SK-N-SH (cell line): ENCODE measurements at regions not wholly inside any gene's neighbourhood (a gene's known extent, or its start where the extent isn't known, plus 50 kb on each side); places are given as distances from the start of the nearest gene placed in this dataset.

Source experiments
- CTCF ChIA-PET: fragments of 300-600, 350-600 bp; formaldehyde crosslinking; extraction: SDS; loops from one replicate; lab custom pipeline; 2021; lab: Yijun Ruan, JAX
- POLR2A ChIA-PET: fragments of 350-600 bp; sonication (Branson Sonifier 250); formaldehyde crosslinking; extraction: SDS; loops from one replicate; lab custom pipeline; 2020; ENCODE audit warnings: antibody characterized with exemption, inconsistent platforms; lab: Yijun Ruan, JAX
- DNase-seq: peaks from one replicate; pipeline ENCODE4 v3.0.0; 2012
- H2AFZ ChIP-seq: fragments of 200-600 bp; sonication (generic); 2 replicates; pipeline ENCODE4 v1.8.1; 2016; ENCODE audit warnings: antibody characterized with exemption, mild to moderate bottlenecking, low read depth
- H3F3A ChIP-seq: fragments of 200-600 bp; sonication (generic); replicated peaks from 2 replicates; pipeline ENCODE3; 2016; ENCODE audit warnings: antibody characterized with exemption, mild to moderate bottlenecking; ENCODE audit not compliant: insufficient read depth
- H3K27ac ChIP-seq, 2 experiments: fragments of 200-500 bp in 1 of 2; fragments of 200-600 bp in 1 of 2; sonication (Bioruptor generic) in 1 of 2; sonication (generic), shearing (Covaris generic) in 1 of 2; 2 replicates each; pipeline versions ENCODE4 v1.5.1 to v1.6.1; 2014 to 2016; ENCODE audit warnings: low read depth in 2 of 2, inconsistent platforms in 1 of 2, low read length in 1 of 2, mild to moderate bottlenecking in 1 of 2, mixed read lengths in 1 of 2
- H3K27me3 ChIP-seq: fragments of 200-600 bp; sonication (generic), shearing (Covaris generic); 2 replicates; pipeline ENCODE4 v1.6.1; 2016; ENCODE audit warnings: mixed run types; ENCODE audit not compliant: insufficient read depth
- H3K36me3 ChIP-seq, 2 experiments: fragments of 200-500 bp in 1 of 2; fragments of 200-600 bp in 1 of 2; sonication (Bioruptor generic) in 1 of 2; sonication (generic) in 1 of 2; replicated peaks in 1 of 2; 2 replicates each; pipeline versions ENCODE3 to v1.5.1; 2014 to 2016; ENCODE audit warnings: low read length in 1 of 2, mild to moderate bottlenecking in 1 of 2; ENCODE audit not compliant: insufficient read depth in 2 of 2, control insufficient read depth in 1 of 2
- H3K4me1 ChIP-seq, 2 experiments: fragments of 200-500 bp in 1 of 2; fragments of 200-600 bp in 1 of 2; sonication (Bioruptor generic) in 1 of 2; sonication (generic), shearing (Covaris generic) in 1 of 2; 2 replicates each; pipeline versions ENCODE4 v1.5.1 to v1.6.1; 2014 to 2016; ENCODE audit warnings: low read depth in 1 of 2, low read length in 1 of 2, mixed run types in 1 of 2; ENCODE audit not compliant: insufficient read depth in 2 of 2, control insufficient read depth in 1 of 2
- H3K4me2 ChIP-seq: fragments of 200-600 bp; sonication (generic), shearing (Covaris generic); 2 replicates; pipeline ENCODE4 v1.6.1; 2017; ENCODE audit warnings: mixed run types
- H3K4me3 ChIP-seq, 2 experiments: fragments of 200-500 bp in 1 of 2; fragments of 200-600 bp in 1 of 2; sonication (Bioruptor generic) in 1 of 2; sonication (generic), shearing (Covaris generic) in 1 of 2; 2 replicates each; pipeline versions ENCODE4 v1.5.1 to v1.8.1; 2014 to 2016; ENCODE audit warnings: low read depth in 2 of 2, inconsistent platforms in 1 of 2, low read length in 1 of 2, mild to moderate bottlenecking in 1 of 2, mixed read lengths in 1 of 2, moderate library complexity in 1 of 2
- H3K79me2 ChIP-seq: fragments of 200-600 bp; sonication (generic); 2 replicates; pipeline ENCODE4 v1.8.1; 2017; ENCODE audit warnings: mild to moderate bottlenecking; ENCODE audit not compliant: insufficient read depth
- H3K9ac ChIP-seq: fragments of 200-600 bp; sonication (generic); 2 replicates; pipeline ENCODE4 v1.6.1; 2017; ENCODE audit warnings: mixed run types
- H3K9me2 ChIP-seq: fragments of 200-600 bp; sonication (generic); 2 replicates; pipeline ENCODE4 v1.6.1; 2017; ENCODE audit warnings: mixed run types
- H3K9me3 ChIP-seq: fragments of 200-600 bp; sonication (generic); 2 replicates; pipeline ENCODE4 v1.6.1; 2017; ENCODE audit warnings: mixed run types, mild to moderate bottlenecking, moderate library complexity
- H4K20me1 ChIP-seq: fragments of 200-600 bp; sonication (generic); 2 replicates; pipeline ENCODE4 v1.6.1; 2017; ENCODE audit warnings: mild to moderate bottlenecking, mixed run types; ENCODE audit not compliant: insufficient read depth
- ELF1 ChIP-seq: IDR thresholded peaks from 2 replicates; pipeline ENCODE4 v1.4.0; 2012
- GATA2 ChIP-seq: sonication (generic); formaldehyde crosslinking; IDR thresholded peaks from 2 replicates; pipeline ENCODE4 v1.5.0; 2020; ENCODE audit warnings: mild to moderate bottlenecking, missing genetic modification reagents
- JUND ChIP-seq: IDR thresholded peaks from 2 replicates; pipeline ENCODE4 v1.4.0; 2012
- NRF1 ChIP-seq: IDR thresholded peaks from 2 replicates; pipeline ENCODE4 v1.6.1; 2012; ENCODE audit warnings: low read depth, mild to moderate bottlenecking, low read length
- TAF1 ChIP-seq: IDR thresholded peaks from 2 replicates; pipeline ENCODE4 v1.6.1; 2012; ENCODE audit warnings: low read depth, mild to moderate bottlenecking, low read length, moderate library complexity, borderline replicate concordance
- USF2 ChIP-seq: fragments of 150-350 bp; IDR thresholded peaks from 2 replicates; pipeline ENCODE4 v1.6.1; 2017; ENCODE audit warnings: antibody characterized with exemption, low read length, low read depth, borderline replicate concordance
- YY1 ChIP-seq: IDR thresholded peaks from 2 replicates; pipeline ENCODE4 v1.4.0; 2012; ENCODE audit warnings: low read depth, mild to moderate bottlenecking
- WGBS: methylation state at CpG from one replicate; pipeline ENCODE4 v1.1.6; 2017; ENCODE audit warnings: low lambda C conversion rate; 5-methylcytosine and 5-hydroxymethylcytosine counted together
- TF ChIP-seq, protein P1 (sequence below): IDR thresholded peaks from 2 replicates; pipeline ENCODE4 v1.4.0; 2012; ENCODE audit warnings: low read depth, borderline replicate concordance
- TF ChIP-seq, protein P2 (sequence below): IDR thresholded peaks from 2 replicates; pipeline ENCODE4 v1.6.1; 2012; ENCODE audit warnings: mild to moderate bottlenecking, low read depth, low read length, moderate library complexity

GRCh38 chr4:154999950-155000578, 208.4 kb upstream of the NPY2R start:
- H3F3A ChIP-seq: no peaks in the 10 kb centered on the region
- no peaks in the 10 kb centered on the region for H3K79me2 ChIP-seq
- ChIA-PET CTCF (interaction anchor here (1.6 kb wide), 1 partner anchor 190 kb away, joined by 4 read pairs; no protein-coding TSS in a partner anchor), POLR2A (no interaction called here)
- H4K20me1 ChIP-seq: no peaks in the 10 kb centered on the region
- no peaks in the 10 kb centered on the region for H3K9me3 ChIP-seq
- no peaks in the 10 kb centered on the region for H3K9me2 ChIP-seq
- 0 out of 4 replicates have a peak, but pooled peaks cover 0 to 4% of the 10 kb centered on the region in 2 experiments for H3K4me1 ChIP-seq
- no peak overlapping the region for H3K4me3 ChIP-seq
- H3K27ac ChIP-seq: no peak overlapping the region
- H3K9ac ChIP-seq: no peak overlapping the region
- DNase-seq: no peak
- no peaks in the 10 kb centered on the region for H3K36me3 ChIP-seq
- H2AFZ ChIP-seq: no peak overlapping the region
- H3K27me3 ChIP-seq: no peaks in the 10 kb centered on the region
- TF ChIP-seq ELF1 (no peak), YY1 (no peak), JUND (no peak), TAF1 (no peak)
- TF ChIP-seq, protein P1, sequence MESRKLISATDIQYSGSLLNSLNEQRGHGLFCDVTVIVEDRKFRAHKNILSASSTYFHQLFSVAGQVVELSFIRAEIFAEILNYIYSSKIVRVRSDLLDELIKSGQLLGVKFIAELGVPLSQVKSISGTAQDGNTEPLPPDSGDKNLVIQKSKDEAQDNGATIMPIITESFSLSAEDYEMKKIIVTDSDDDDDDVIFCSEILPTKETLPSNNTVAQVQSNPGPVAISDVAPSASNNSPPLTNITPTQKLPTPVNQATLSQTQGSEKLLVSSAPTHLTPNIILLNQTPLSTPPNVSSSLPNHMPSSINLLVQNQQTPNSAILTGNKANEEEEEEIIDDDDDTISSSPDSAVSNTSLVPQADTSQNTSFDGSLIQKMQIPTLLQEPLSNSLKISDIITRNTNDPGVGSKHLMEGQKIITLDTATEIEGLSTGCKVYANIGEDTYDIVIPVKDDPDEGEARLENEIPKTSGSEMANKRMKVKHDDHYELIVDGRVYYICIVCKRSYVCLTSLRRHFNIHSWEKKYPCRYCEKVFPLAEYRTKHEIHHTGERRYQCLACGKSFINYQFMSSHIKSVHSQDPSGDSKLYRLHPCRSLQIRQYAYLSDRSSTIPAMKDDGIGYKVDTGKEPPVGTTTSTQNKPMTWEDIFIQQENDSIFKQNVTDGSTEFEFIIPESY: no peak
- TF ChIP-seq, protein P2, sequence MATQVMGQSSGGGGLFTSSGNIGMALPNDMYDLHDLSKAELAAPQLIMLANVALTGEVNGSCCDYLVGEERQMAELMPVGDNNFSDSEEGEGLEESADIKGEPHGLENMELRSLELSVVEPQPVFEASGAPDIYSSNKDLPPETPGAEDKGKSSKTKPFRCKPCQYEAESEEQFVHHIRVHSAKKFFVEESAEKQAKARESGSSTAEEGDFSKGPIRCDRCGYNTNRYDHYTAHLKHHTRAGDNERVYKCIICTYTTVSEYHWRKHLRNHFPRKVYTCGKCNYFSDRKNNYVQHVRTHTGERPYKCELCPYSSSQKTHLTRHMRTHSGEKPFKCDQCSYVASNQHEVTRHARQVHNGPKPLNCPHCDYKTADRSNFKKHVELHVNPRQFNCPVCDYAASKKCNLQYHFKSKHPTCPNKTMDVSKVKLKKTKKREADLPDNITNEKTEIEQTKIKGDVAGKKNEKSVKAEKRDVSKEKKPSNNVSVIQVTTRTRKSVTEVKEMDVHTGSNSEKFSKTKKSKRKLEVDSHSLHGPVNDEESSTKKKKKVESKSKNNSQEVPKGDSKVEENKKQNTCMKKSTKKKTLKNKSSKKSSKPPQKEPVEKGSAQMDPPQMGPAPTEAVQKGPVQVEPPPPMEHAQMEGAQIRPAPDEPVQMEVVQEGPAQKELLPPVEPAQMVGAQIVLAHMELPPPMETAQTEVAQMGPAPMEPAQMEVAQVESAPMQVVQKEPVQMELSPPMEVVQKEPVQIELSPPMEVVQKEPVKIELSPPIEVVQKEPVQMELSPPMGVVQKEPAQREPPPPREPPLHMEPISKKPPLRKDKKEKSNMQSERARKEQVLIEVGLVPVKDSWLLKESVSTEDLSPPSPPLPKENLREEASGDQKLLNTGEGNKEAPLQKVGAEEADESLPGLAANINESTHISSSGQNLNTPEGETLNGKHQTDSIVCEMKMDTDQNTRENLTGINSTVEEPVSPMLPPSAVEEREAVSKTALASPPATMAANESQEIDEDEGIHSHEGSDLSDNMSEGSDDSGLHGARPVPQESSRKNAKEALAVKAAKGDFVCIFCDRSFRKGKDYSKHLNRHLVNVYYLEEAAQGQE: no peak
- H3K4me2 ChIP-seq: no peak overlapping the region
- 63% methylated on average over 3 of the region's 3 CpGs for WGBS

- Histone ChIP-seq H2AFZ (no peak overlapping the region), H3F3A (no peaks in the 10 kb centered on the region), H3K9ac (no peak overlapping the region), H3K9me2 (no peaks in the 10 kb centered on the region), H3K79me2 (no peaks in the 10 kb centered on the region), H3K27ac (no peak overlapping the region), H3K27me3 (no peaks in the 10 kb centered on the region), H3K36me3 (no peaks in the 10 kb centered on the region), H3K4me1 (0 out of 4 replicates have a peak, but pooled peaks cover 0 to 7% of the 10 kb centered on the region in 2 experiments), H3K4me3 (no peak overlapping the region), H3K9me3 (no peaks in the 10 kb centered on the region), H3K4me2 (no peak overlapping the region), H4K20me1 (no peaks in the 10 kb centered on the region)
- TF ChIP-seq GATA2: no peak
- no peak for TF ChIP-seq NRF1
- TF ChIP-seq USF2: no peak
- ChIA-PET CTCF (no interaction called here), POLR2A (no interaction called here)
- DNase-seq: no peak
- WGBS: 65% methylated on average over 2 of the region's 2 CpGs
Observed at GRCh38 chr4:155001251-155001650, 207.2 kb upstream of the NPY2R start.
